Stomach (tissue), 4 donors: ENCODE measurements at regions not wholly inside any gene's neighbourhood (a gene's known extent, or its start where the extent isn't known, plus 50 kb on each side); places are given as distances from the start of the nearest gene placed in this dataset.

Experiments
- POLR2AphosphoS5 ChIP-seq, 3 donors: sonication (generic); formaldehyde crosslinking; IDR thresholded peaks; one replicate each; pipeline ENCODE4 v1.6.1; 2016; ENCODE audit warnings: antibody characterized with exemption in 3 of 3
- TF ChIP-seq, protein P1 (sequence below), 7 experiments: fragments of 450-650 bp in 4 of 7; fragments of 200-600 bp in 3 of 7; sonication (generic) in 3 of 7; IDR thresholded peaks; one replicate each; pipeline ENCODE4 v1.5.1; 2016 to 2019; ENCODE audit warnings: antibody characterized with exemption in 7 of 7, control low read depth in 2 of 7, mild to moderate bottlenecking in 1 of 7

DNA sequence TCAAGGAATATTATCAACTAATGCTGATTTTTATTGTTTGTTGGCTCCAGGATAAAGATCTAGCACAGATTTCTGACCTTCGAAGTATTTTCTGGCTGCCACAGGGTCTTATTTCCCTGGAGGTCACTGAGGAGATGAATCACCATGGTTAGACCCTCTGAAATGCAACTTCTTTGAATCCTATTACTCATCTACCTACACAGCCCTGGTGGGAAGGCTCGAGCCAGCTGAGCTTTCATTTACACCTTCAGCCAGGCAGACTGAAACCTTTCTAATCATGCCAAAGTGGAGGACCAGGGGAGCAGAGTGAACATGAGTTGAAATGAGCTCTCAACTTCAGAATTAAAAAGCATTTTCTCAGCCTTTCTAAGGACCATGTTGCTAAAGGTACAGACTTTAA is 130.5 kb downstream of the SMIM20 start:
- TF ChIP-seq, protein P1, sequence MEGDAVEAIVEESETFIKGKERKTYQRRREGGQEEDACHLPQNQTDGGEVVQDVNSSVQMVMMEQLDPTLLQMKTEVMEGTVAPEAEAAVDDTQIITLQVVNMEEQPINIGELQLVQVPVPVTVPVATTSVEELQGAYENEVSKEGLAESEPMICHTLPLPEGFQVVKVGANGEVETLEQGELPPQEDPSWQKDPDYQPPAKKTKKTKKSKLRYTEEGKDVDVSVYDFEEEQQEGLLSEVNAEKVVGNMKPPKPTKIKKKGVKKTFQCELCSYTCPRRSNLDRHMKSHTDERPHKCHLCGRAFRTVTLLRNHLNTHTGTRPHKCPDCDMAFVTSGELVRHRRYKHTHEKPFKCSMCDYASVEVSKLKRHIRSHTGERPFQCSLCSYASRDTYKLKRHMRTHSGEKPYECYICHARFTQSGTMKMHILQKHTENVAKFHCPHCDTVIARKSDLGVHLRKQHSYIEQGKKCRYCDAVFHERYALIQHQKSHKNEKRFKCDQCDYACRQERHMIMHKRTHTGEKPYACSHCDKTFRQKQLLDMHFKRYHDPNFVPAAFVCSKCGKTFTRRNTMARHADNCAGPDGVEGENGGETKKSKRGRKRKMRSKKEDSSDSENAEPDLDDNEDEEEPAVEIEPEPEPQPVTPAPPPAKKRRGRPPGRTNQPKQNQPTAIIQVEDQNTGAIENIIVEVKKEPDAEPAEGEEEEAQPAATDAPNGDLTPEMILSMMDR (IDR thresholded peaks at IDR 0.05): no peak
- TF ChIP-seq POLR2AphosphoS5 (IDR thresholded peaks at IDR 0.05): no peak
